Loucy (cell line): ENCODE measurements at regions not wholly inside any gene's neighbourhood (a gene's known extent, or its start where the extent isn't known, plus 50 kb on each side); places are given as distances from the start of the nearest gene placed in this dataset.

Source experiments
- CTCF ChIP-seq: fragments of 200-600 bp; sonication (generic); conservative IDR thresholded peaks from 2 replicates; pipeline ENCODE4 v1.5.1; 2014; ENCODE audit warnings: mild to moderate bottlenecking, antibody characterized with exemption, low read length
- EZH2phosphoT487 ChIP-seq: fragments of 200-600 bp; IDR thresholded peaks from 2 replicates; pipeline ENCODE4 v1.6.1; 2018; ENCODE audit warnings: antibody characterized with exemption, mild to moderate bottlenecking, moderate library complexity, borderline replicate concordance

GRCh38 chr18:11506856-11507255, 102.5 kb upstream of the SLC35G4 start:
- TF ChIP-seq CTCF (no peak), EZH2phosphoT487 (no peak)
